ENCODE measurements at regions not wholly inside any gene's neighbourhood (a gene's known extent, or its start where the extent isn't known, plus 50 kb on each side); places are given as distances from the start of the nearest gene placed in this dataset.
A peak's percentile ranks its signal among the peaks of the same experiment; 100 is the strongest.

DNA sequence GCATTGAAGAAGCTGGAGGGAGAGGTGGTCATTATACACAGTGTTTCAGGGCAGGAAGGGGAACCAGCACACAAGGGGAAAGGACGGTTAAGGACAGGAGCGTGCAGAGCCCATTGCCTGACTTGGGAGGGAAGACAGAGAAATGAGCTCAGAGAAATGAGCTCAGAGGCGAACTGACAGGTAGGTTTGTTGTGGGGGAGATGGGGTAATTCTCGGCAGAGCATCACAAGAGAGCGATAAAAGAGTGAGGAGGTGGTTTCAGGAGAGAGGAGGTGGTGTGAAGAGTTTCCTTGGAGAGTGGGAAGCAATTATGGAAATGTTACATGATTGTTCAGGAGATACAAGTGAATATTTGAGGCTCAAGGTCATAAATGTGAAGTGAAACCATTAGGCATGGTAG lies 61.0 kb downstream of the MRGPRX1 start:
- ATAC-seq (ENCODE audit: low read depth) (no peak), DNase-seq (ENCODE audit: low spot score) (no peak)

DNA sequence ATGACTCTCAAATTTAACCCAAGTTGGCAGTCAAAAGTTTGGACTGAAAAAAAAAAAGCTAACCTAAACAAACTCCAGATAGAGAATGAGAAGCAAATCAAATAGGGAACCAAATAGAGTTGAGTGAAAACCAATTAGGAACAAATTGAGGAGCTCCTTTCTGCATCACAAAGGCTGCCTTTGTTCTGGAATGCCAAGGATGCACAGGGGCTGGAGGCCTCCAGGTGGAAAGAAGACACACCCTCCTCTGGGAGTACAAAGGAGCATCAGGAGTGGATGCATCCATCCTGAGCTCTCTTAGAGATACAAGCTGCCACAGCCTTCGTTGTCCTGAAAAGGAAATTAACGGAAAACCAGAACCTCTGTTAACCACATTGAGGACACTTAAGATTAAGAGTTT lies 73.3 kb downstream of the MRGPRX1 start:
- DNase-seq (ENCODE audit: low spot score) (no peak), ATAC-seq (ENCODE audit: low read depth) (no peak)
- H3K4me1 ChIP-seq (ENCODE audit: insufficient read depth, poor library complexity, severe bottlenecking): no peaks in the 10 kb centered on the region
- H3K4me3 ChIP-seq (ENCODE audit: severe bottlenecking): no peak overlapping the region
- H3K27ac ChIP-seq (ENCODE audit: poor library complexity, severe bottlenecking): no peak overlapping the region
- no peaks in the 10 kb centered on the region for H3K36me3 ChIP-seq (ENCODE audit: low read depth)
- peaks cover 19% of the 10 kb centered on the region for H3K27me3 ChIP-seq (ENCODE audit: insufficient read depth, poor library complexity, severe bottlenecking)
- TF ChIP-seq CTCF (IDR thresholded peaks at IDR 0.05; ENCODE audit: poor library complexity, severe bottlenecking): no peak
- H3K9me3 ChIP-seq (ENCODE audit: severe bottlenecking): no peaks in the 10 kb centered on the region

More for the DNA sequence above, 61.0 kb downstream of the MRGPRX1 start:
- Histone ChIP-seq H3K36me3 (ENCODE audit: low read depth) (no peaks in the 10 kb centered on the region), H3K27ac (ENCODE audit: poor library complexity, severe bottlenecking) (no peak overlapping the region), H3K27me3 (ENCODE audit: insufficient read depth, poor library complexity, severe bottlenecking) (peaks cover 24% of the 10 kb centered on the region), H3K4me1 (ENCODE audit: insufficient read depth, poor library complexity, severe bottlenecking) (no peaks in the 10 kb centered on the region), H3K9me3 (ENCODE audit: severe bottlenecking) (no peaks in the 10 kb centered on the region), H3K4me3 (ENCODE audit: severe bottlenecking) (no peak overlapping the region)
- no peak for TF ChIP-seq CTCF (IDR thresholded peaks at IDR 0.05; ENCODE audit: poor library complexity, severe bottlenecking)

DNA sequence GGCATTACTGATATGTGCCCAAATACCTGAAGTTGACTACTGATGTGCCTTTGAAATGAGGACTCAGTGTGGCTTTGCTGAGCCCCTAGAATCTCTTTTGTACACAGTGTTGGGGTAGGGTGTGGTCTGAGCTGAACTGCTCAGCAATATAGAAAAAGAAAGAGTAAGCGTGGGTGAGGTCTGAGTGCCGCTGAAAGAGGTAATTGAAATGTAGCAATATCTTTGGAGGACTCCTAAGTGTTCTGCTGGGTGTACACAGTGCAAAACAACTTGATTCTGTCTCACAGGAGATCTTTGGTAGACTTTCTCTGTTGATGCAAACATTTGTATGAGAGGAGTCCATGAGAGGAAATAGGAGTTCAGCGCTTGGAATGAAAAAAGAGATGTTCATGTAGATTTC lies 73.7 kb upstream of the PTPN5 start:
- H3K4me3 ChIP-seq (ENCODE audit: severe bottlenecking): no peak overlapping the region
- H3K9me3 ChIP-seq (ENCODE audit: severe bottlenecking): no peaks in the 10 kb centered on the region
- DNase-seq (ENCODE audit: low spot score) (no peak), ATAC-seq (ENCODE audit: low read depth) (no peak)
- no peaks in the 10 kb centered on the region for H3K36me3 ChIP-seq (ENCODE audit: low read depth)
- H3K27me3 ChIP-seq (ENCODE audit: insufficient read depth, poor library complexity, severe bottlenecking): peaks cover 19% of the 10 kb centered on the region
- H3K4me1 ChIP-seq (ENCODE audit: insufficient read depth, poor library complexity, severe bottlenecking): no peaks in the 10 kb centered on the region
- no peak for TF ChIP-seq CTCF (IDR thresholded peaks at IDR 0.05; ENCODE audit: poor library complexity, severe bottlenecking)
- H3K27ac ChIP-seq (ENCODE audit: poor library complexity, severe bottlenecking): no peak overlapping the region

DNA sequence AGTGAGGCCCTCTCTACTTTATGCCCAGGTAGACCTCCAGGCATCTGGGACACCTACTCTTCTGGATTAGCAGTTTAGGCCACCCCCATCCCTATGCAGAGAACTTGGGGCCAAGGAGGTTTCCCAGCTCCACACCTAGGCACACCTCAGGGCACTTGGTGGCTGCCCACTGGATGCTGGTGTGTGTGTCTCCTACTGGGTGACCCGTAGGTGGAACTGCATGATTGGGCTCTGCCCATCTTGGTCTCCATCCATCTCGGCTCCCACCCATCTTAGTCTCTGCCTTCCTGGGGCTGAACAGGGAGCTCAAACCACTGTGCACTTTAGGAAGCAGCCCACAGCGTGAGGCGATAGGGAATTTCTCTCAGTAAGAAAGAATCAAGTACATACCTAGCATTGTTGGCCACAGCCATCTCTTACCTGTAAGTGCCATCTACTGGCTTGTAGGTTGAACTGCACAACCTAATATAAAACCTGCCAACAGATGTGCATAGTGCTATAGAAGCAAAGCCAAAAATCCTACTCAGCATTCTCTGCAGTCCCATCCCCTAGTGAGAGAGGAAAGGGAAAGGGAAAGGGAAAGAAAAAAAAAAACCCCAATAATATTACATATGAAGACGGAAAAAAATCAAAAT lies 61.6 kb upstream of the PTPN5 start:
- Histone ChIP-seq H3K9me3 (ENCODE audit: severe bottlenecking) (no peaks in the 10 kb centered on the region), H3K27ac (ENCODE audit: poor library complexity, severe bottlenecking) (no peak overlapping the region), H3K4me3 (ENCODE audit: severe bottlenecking) (no peak overlapping the region), H3K4me1 (ENCODE audit: insufficient read depth, poor library complexity, severe bottlenecking) (no peaks in the 10 kb centered on the region), H3K36me3 (ENCODE audit: low read depth) (no peaks in the 10 kb centered on the region), H3K27me3 (ENCODE audit: insufficient read depth, poor library complexity, severe bottlenecking) (peaks cover 3% of the 10 kb centered on the region)
- TF ChIP-seq CTCF (IDR thresholded peaks at IDR 0.05; ENCODE audit: poor library complexity, severe bottlenecking): peak; percentile 70
- DNase-seq (ENCODE audit: low spot score) (no peak), ATAC-seq (ENCODE audit: low read depth) (peak; percentile 78)

- H3K4me3 ChIP-seq (ENCODE audit: severe bottlenecking): no peak overlapping the region
- no peak overlapping the region for H3K27ac ChIP-seq (ENCODE audit: poor library complexity, severe bottlenecking)
- DNase-seq (ENCODE audit: low spot score) (no peak), ATAC-seq (ENCODE audit: low read depth) (no peak)
- H3K27me3 ChIP-seq (ENCODE audit: insufficient read depth, poor library complexity, severe bottlenecking): peaks cover 6% of the 10 kb centered on the region
- no peak for TF ChIP-seq CTCF (IDR thresholded peaks at IDR 0.05; ENCODE audit: poor library complexity, severe bottlenecking)
- no peaks in the 10 kb centered on the region for H3K36me3 ChIP-seq (ENCODE audit: low read depth)
- no peaks in the 10 kb centered on the region for H3K4me1 ChIP-seq (ENCODE audit: insufficient read depth, poor library complexity, severe bottlenecking)
- no peaks in the 10 kb centered on the region for H3K9me3 ChIP-seq (ENCODE audit: severe bottlenecking)
Observed at GRCh38 chr11:18849406-18849805, 57.8 kb upstream of the PTPN5 start.

All from RWPE2 (cell line).